GM19438 (cell line): ENCODE measurements at regions not wholly inside any gene's neighbourhood (a gene's known extent, or its start where the extent isn't known, plus 50 kb on each side); places are given as distances from the start of the nearest gene placed in this dataset.

ENCODE experiments used
- ATAC-seq: cut with Tn5 transposase; IDR thresholded peaks from one replicate; pipeline ENCODE4 v1.9.1; 2021; ENCODE audit warnings: low read depth; ENCODE audit not compliant: unreplicated experiment

- ATAC-seq = no peak
Measured at GRCh38 chr9:26597542-26598149, 295.0 kb downstream of the CAAP1 start.

GRCh38 chr9:26579056-26579455 is 313.5 kb downstream of the CAAP1 start:
- no peak for ATAC-seq

GRCh38 chr9:26574898-26575440 is 317.6 kb downstream of the CAAP1 start:
- no peak for ATAC-seq

- no peak for ATAC-seq
Measured at GRCh38 chr9:26574256-26574655, 318.3 kb downstream of the CAAP1 start.

- no peak for ATAC-seq
Measured at GRCh38 chr9:26567976-26568375, 324.6 kb downstream of the CAAP1 start.

GRCh38 chr9:26566141-26566540 is 326.5 kb downstream of the CAAP1 start:
- no peak for ATAC-seq

- no peak for ATAC-seq
Measured at GRCh38 chr9:26565118-26565517, 327.5 kb downstream of the CAAP1 start.

- ATAC-seq = no peak
Measured at GRCh38 chr9:26562338-26562737, 330.3 kb downstream of the CAAP1 start.

- no peak for ATAC-seq
Measured at GRCh38 chr9:26561928-26562327, 330.7 kb downstream of the CAAP1 start.

GRCh38 chr9:26559506-26559905 is 333.1 kb downstream of the CAAP1 start:
- no peak for ATAC-seq

GRCh38 chr9:26551971-26552370 is 340.6 kb downstream of the CAAP1 start:
- ATAC-seq = no peak

GRCh38 chr9:26551451-26551850 is 341.2 kb downstream of the CAAP1 start:
- no peak for ATAC-seq

- ATAC-seq = no peak
Measured at GRCh38 chr9:26548781-26549290, 343.8 kb downstream of the CAAP1 start.

GRCh38 chr9:26539867-26540493 is 352.6 kb downstream of the CAAP1 start:
- ATAC-seq = no peak

GRCh38 chr9:26537211-26537610 is 355.4 kb downstream of the CAAP1 start:
- no peak for ATAC-seq

GRCh38 chr9:26535151-26535550 is 357.5 kb downstream of the CAAP1 start:
- no peak for ATAC-seq

- no peak for ATAC-seq
Measured at GRCh38 chr9:26530841-26531240, 361.8 kb downstream of the CAAP1 start.

GRCh38 chr9:26527931-26528330 is 364.7 kb downstream of the CAAP1 start:
- no peak for ATAC-seq

- ATAC-seq = no peak
Measured at GRCh38 chr9:26524267-26524666, 368.3 kb downstream of the CAAP1 start.

GRCh38 chr9:26523577-26523976 is 369.0 kb downstream of the CAAP1 start:
- ATAC-seq = no peak

GRCh38 chr9:26520141-26520540 is 372.5 kb downstream of the CAAP1 start:
- ATAC-seq = no peak

- no peak for ATAC-seq
Measured at GRCh38 chr9:26516773-26517343, 375.7 kb downstream of the CAAP1 start.
